PC-3 (cell line): ENCODE measurements at regions not wholly inside any gene's neighbourhood (a gene's known extent, or its start where the extent isn't known, plus 50 kb on each side); places are given as distances from the start of the nearest gene placed in this dataset.

Experiments used
- ATAC-seq: fragments of 200-7000 bp; cut with Tn5 transposase; 2 replicates; pipeline ENCODE4 v1.9.1; 2020; ENCODE audit warnings: mild to moderate bottlenecking, moderate library complexity
- BruUV-seq: library from RNA; stranded (reverse); fragments of 400-500 nt; replicated peaks from 2 replicates; lab custom pipeline; 2021; lab: Mats Ljungman, UMichigan
- CTCF ChIA-PET: fragments of 300-600 bp; sonication (Branson Sonifier 250); formaldehyde crosslinking; loops from one replicate; lab custom pipeline; 2022; ENCODE audit warnings: antibody characterized with exemption; lab: Charles Lee
- POLR2A ChIA-PET: fragments of 300-600 bp; sonication (Branson Sonifier 250); formaldehyde crosslinking; loops from one replicate; lab custom pipeline; 2022; ENCODE audit warnings: antibody characterized with exemption; ENCODE audit not compliant: unreplicated experiment; lab: Charles Lee
- DNase-seq: peaks from one replicate; pipeline ENCODE4 v3.0.0-alpha.2; 2015
- H2AFZ ChIP-seq: fragments of 300-600 bp; sonication (generic); 2 replicates; pipeline ENCODE4 v1.6.0; 2016; ENCODE audit warnings: antibody characterized with exemption, low read length
- H3F3A ChIP-seq: fragments of 300-600 bp; sonication (generic); one replicate; pipeline ENCODE4 v1.6.0; 2017; ENCODE audit warnings: antibody characterized with exemption, low read length, control low read depth, mild to moderate bottlenecking; ENCODE audit not compliant: unreplicated experiment
- H3K27ac ChIP-seq: fragments of 300-600 bp; sonication (generic); 2 replicates; pipeline ENCODE4 v1.5.1; 2016; ENCODE audit warnings: mild to moderate bottlenecking, low read length
- H3K27me3 ChIP-seq: fragments of 300-600 bp; sonication (generic); 2 replicates; pipeline ENCODE4 v1.6.1; 2016; ENCODE audit warnings: low read length, mixed read lengths
- H3K36me3 ChIP-seq: fragments of 300-600 bp; sonication (generic); 2 replicates; pipeline ENCODE4 v1.6.1; 2016; ENCODE audit warnings: low read depth, mixed run types, low read length, mixed read lengths
- H3K4me1 ChIP-seq: fragments of 300-600 bp; sonication (generic); 2 replicates; pipeline ENCODE4 v1.5.1; 2016; ENCODE audit warnings: low read length; ENCODE audit not compliant: insufficient read depth
- H3K4me2 ChIP-seq: fragments of 300-600 bp; sonication (generic); 2 replicates; pipeline ENCODE4 v1.6.0; 2016; ENCODE audit warnings: low read length
- H3K4me3 ChIP-seq: fragments of 300-600 bp; sonication (generic); 2 replicates; pipeline ENCODE4 v1.5.1; 2016; ENCODE audit warnings: mild to moderate bottlenecking, low read length, mixed read lengths
- H3K79me2 ChIP-seq: fragments of 300-600 bp; sonication (generic); 2 replicates; pipeline ENCODE4 v1.6.1; 2017; ENCODE audit warnings: low read length, mixed read lengths
- H3K9ac ChIP-seq: fragments of 300-600 bp; sonication (generic); 2 replicates; pipeline ENCODE4 v1.6.0; 2016; ENCODE audit warnings: mild to moderate bottlenecking, low read length
- H3K9me2 ChIP-seq: fragments of 300-600 bp; sonication (generic); replicated peaks from 2 replicates; pipeline ENCODE4 v1.6.1; 2016; ENCODE audit warnings: mixed run types, low read length, mixed read lengths
- H3K9me3 ChIP-seq: fragments of 300-600 bp; sonication (generic); 2 replicates; pipeline ENCODE4 v1.6.1; 2016; ENCODE audit warnings: low read length, mixed read lengths
- H4K20me1 ChIP-seq: fragments of 300-600 bp; sonication (generic); 2 replicates; pipeline ENCODE4 v1.6.1; 2016; ENCODE audit warnings: low read length, mixed read lengths
- CTCF ChIP-seq: fragments of 300-600 bp; sonication (generic); conservative IDR thresholded peaks from 2 replicates; pipeline ENCODE4 v1.5.1; 2017; ENCODE audit warnings: antibody characterized with exemption, low read depth, mild to moderate bottlenecking, low read length
- EZH2 ChIP-seq: fragments of 300-600 bp; sonication (generic); IDR thresholded peaks from one replicate; pipeline ENCODE4 v1.6.1; 2017; ENCODE audit warnings: antibody characterized with exemption, mild to moderate bottlenecking, low read length; ENCODE audit not compliant: unreplicated experiment
- EZH2phosphoT487 ChIP-seq: fragments of 300-600 bp; sonication (generic); IDR thresholded peaks from 2 replicates; pipeline ENCODE4 v1.6.1; 2018; ENCODE audit warnings: mild to moderate bottlenecking, antibody characterized with exemption, low read length, borderline replicate concordance
- intact Hi-C: fragments of 100-400 bp; cut with micrococcal nuclease; formaldehyde crosslinking; loops from 2 replicates; pipeline ENCODE4 v1.9.0; 2023

GRCh38 chr21:25342816-25343215 is 264.5 kb downstream of the MRPL39 start:
- H3K9me3 ChIP-seq = no peaks in the 10 kb centered on the region
- no peaks in the 10 kb centered on the region for H3F3A ChIP-seq
- no peak overlapping the region for H2AFZ ChIP-seq
- no peaks in the 10 kb centered on the region for H4K20me1 ChIP-seq
- H3K79me2 ChIP-seq = no peaks in the 10 kb centered on the region
- DNase-seq = no peak
- ChIA-PET POLR2A (no interaction called here), CTCF (no interaction called here)
- H3K27me3 ChIP-seq = no peaks in the 10 kb centered on the region
- no peaks in the 10 kb centered on the region for H3K36me3 ChIP-seq
- no peak overlapping the region for H3K9ac ChIP-seq
- H3K4me3 ChIP-seq = no peak overlapping the region
- intact Hi-C loops = no loop called here
- no peak for ATAC-seq
- no peaks in the 10 kb centered on the region for H3K9me2 ChIP-seq
- H3K4me2 ChIP-seq = no peak overlapping the region
- H3K27ac ChIP-seq = no peak overlapping the region
- BruUV-seq = no TSS peak
- TF ChIP-seq CTCF (no peak), EZH2 (no peak), EZH2phosphoT487 (no peak)
- H3K4me1 ChIP-seq = no peaks in the 10 kb centered on the region

- Histone ChIP-seq H3K79me2 (no peaks in the 10 kb centered on the region), H2AFZ (no peak overlapping the region), H3K36me3 (no peaks in the 10 kb centered on the region), H3K4me2 (no peak overlapping the region), H3K27ac (no peak overlapping the region), H3K4me1 (no peaks in the 10 kb centered on the region), H3K9me2 (no peaks in the 10 kb centered on the region), H3K4me3 (no peak overlapping the region), H3F3A (no peaks in the 10 kb centered on the region), H4K20me1 (no peaks in the 10 kb centered on the region), H3K27me3 (no peaks in the 10 kb centered on the region), H3K9ac (no peak overlapping the region), H3K9me3 (no peaks in the 10 kb centered on the region)
- DNase-seq (no peak), ATAC-seq (no peak)
- TF ChIP-seq EZH2phosphoT487 = no peak
- no peak for TF ChIP-seq CTCF
- no peak for TF ChIP-seq EZH2
- intact Hi-C loops = no loop called here
- CTCF ChIA-PET = no interaction called here
- POLR2A ChIA-PET = no interaction called here
- BruUV-seq = no TSS peak
These were observed 265.3 kb downstream of the MRPL39 start for GRCh38 chr21:25341981-25342380.

- Histone ChIP-seq H3K79me2 (no peaks in the 10 kb centered on the region), H3K27ac (no peak overlapping the region), H2AFZ (no peak overlapping the region), H3K4me3 (no peak overlapping the region), H3K4me1 (peaks cover 6% of the 10 kb centered on the region; the same call in 1 of the 2 replicates), H3K9ac (no peak overlapping the region), H3K36me3 (no peaks in the 10 kb centered on the region), H3K4me2 (no peak overlapping the region), H4K20me1 (no peaks in the 10 kb centered on the region), H3K9me3 (no peaks in the 10 kb centered on the region), H3F3A (no peaks in the 10 kb centered on the region), H3K9me2 (no peaks in the 10 kb centered on the region), H3K27me3 (no peaks in the 10 kb centered on the region)
- intact Hi-C loops = no loop called here
- POLR2A ChIA-PET = no interaction called here
- CTCF ChIA-PET = no interaction called here
- no TSS peak for BruUV-seq
- ATAC-seq (no peak), DNase-seq (no peak)
- TF ChIP-seq EZH2 (no peak), EZH2phosphoT487 (no peak), CTCF (no peak)
These were observed 268.9 kb downstream of the MRPL39 start for GRCh38 chr21:25338415-25338814.
